HCT116 (cell line): ENCODE measurements at regions not wholly inside any gene's neighbourhood (a gene's known extent, or its start where the extent isn't known, plus 50 kb on each side); places are given as distances from the start of the nearest gene placed in this dataset.

ENCODE experiments used
- ATAC-seq: fragments of 200-7000 bp; cut with Tn5 transposase; 2 replicates; pipeline ENCODE4 v1.9.1; 2020; ENCODE audit warnings: mild to moderate bottlenecking, moderate library complexity
- BruUV-seq: library from RNA; stranded (reverse); fragments of 400-500 nt; replicated peaks from 2 replicates; lab custom pipeline; 2021; lab: Mats Ljungman, UMichigan
- CTCF ChIA-PET: fragments of 300-600 bp; sonication (Branson Sonifier 250); formaldehyde crosslinking; loops from one replicate; lab custom pipeline; 2021; ENCODE audit warnings: antibody characterized with exemption; lab: Charles Lee
- POLR2A ChIA-PET: fragments of 300-600, 350-600 bp; sonication (Branson Sonifier 250); formaldehyde crosslinking; loops from one replicate; lab custom pipeline; 2021; ENCODE audit warnings: antibody characterized with exemption; lab: Charles Lee
- RAD21 ChIA-PET, 2 experiments: fragments of 300-600 bp; sonication (Branson Sonifier 250); formaldehyde crosslinking; loops; one replicate each; lab custom pipeline; 2023; ENCODE audit warnings: low total read pairs in 2 of 2; ENCODE audit not compliant: uncharacterized antibody in 2 of 2, unreplicated experiment in 2 of 2, low non-redundant PET in 1 of 2; lab: Charles Lee
- DNase-seq: peaks from one replicate; pipeline ENCODE4 v3.0.0-alpha.2; 2010; ENCODE audit warnings: low read depth, low spot score
- H2AFZ ChIP-seq: fragments of 200-600 bp; shearing (Covaris generic), sonication (generic); 2 replicates; pipeline ENCODE4 v1.6.1; 2017; ENCODE audit warnings: low read depth, mixed run types, mixed read lengths, antibody characterized with exemption, low read length; ENCODE audit not compliant: poor library complexity, severe bottlenecking
- H3K27ac ChIP-seq: 2 replicates; pipeline ENCODE4 v1.5.1; 2012; ENCODE audit warnings: low read depth, low read length
- H3K27me3 ChIP-seq: fragments of 200-600 bp; sonication (generic); 2 replicates; pipeline ENCODE4 v1.6.1; 2016; ENCODE audit warnings: mixed run types, low read length, mixed read lengths; ENCODE audit not compliant: insufficient read depth
- H3K36me3 ChIP-seq, 2 experiments: fragments of 200-500 bp in 1 of 2; fragments of 200-600 bp in 1 of 2; sonication (Bioruptor generic) in 1 of 2; sonication (generic) in 1 of 2; 2 replicates each; pipeline versions ENCODE4 v1.5.1 to v1.6.1; 2014 to 2016; ENCODE audit warnings: low read length in 2 of 2, inconsistent platforms in 1 of 2, mixed read lengths in 1 of 2, mixed run types in 1 of 2; ENCODE audit not compliant: insufficient read depth in 2 of 2, control insufficient read depth in 1 of 2
- H3K4me1 ChIP-seq, 2 experiments: fragments of 200-600 bp in 1 of 2; sonication (generic) in 1 of 2; 2 replicates each; pipeline versions ENCODE4 v1.5.1 to v1.6.1; 2012 to 2017; ENCODE audit warnings: low read length in 2 of 2, inconsistent platforms in 1 of 2, mild to moderate bottlenecking in 1 of 2, mixed read lengths in 1 of 2, mixed run types in 1 of 2, moderate library complexity in 1 of 2; ENCODE audit not compliant: insufficient read depth in 2 of 2, control insufficient read depth in 1 of 2
- H3K4me2 ChIP-seq: fragments of 200-600 bp; sonication (generic); 2 replicates; pipeline ENCODE4 v1.6.1; 2017; ENCODE audit warnings: mixed run types, low read length, mixed read lengths
- H3K4me3 ChIP-seq, 2 experiments: fragments of 200-600 bp in 1 of 2; sonication (generic) in 1 of 2; replicated peaks in 1 of 2; 2 replicates each; pipeline ENCODE4 v1.5.1; 2011 to 2016; ENCODE audit warnings: low read length in 2 of 2, control low read depth in 1 of 2, low read depth in 1 of 2, mild to moderate bottlenecking in 1 of 2, mixed read lengths in 1 of 2, mixed run types in 1 of 2
- H3K79me2 ChIP-seq: fragments of 200-600 bp; sonication (generic); 2 replicates; pipeline ENCODE4 v1.6.1; 2017; ENCODE audit warnings: mild to moderate bottlenecking, mixed run types, low read length, moderate library complexity, mixed read lengths; ENCODE audit not compliant: insufficient read depth
- H3K9ac ChIP-seq: fragments of 200-600 bp; sonication (generic); 2 replicates; pipeline ENCODE4 v1.6.1; 2016; ENCODE audit warnings: low read length, mixed read lengths
- H3K9me2 ChIP-seq: fragments of 200-600 bp; sonication (generic), shearing (Covaris generic); 2 replicates; pipeline ENCODE4 v1.6.1; 2017; ENCODE audit warnings: mixed run types, mild to moderate bottlenecking, moderate library complexity; ENCODE audit not compliant: insufficient read depth
- H3K9me3 ChIP-seq, 2 experiments: fragments of 200-500 bp in 1 of 2; fragments of 200-600 bp in 1 of 2; sonication (Bioruptor generic) in 1 of 2; sonication (generic) in 1 of 2; 2 replicates each; pipeline ENCODE4 v1.6.1; 2014 to 2017; ENCODE audit warnings: low read length in 2 of 2, mixed read lengths in 2 of 2, inconsistent platforms in 1 of 2, low read depth in 1 of 2, mild to moderate bottlenecking in 1 of 2, mixed run types in 1 of 2, moderate library complexity in 1 of 2; ENCODE audit not compliant: control insufficient read depth in 1 of 2, insufficient read depth in 1 of 2
- H4K20me1 ChIP-seq: fragments of 200-600 bp; sonication (generic), shearing (Covaris generic); 2 replicates; pipeline ENCODE4 v1.6.1; 2017; ENCODE audit warnings: mixed run types, mild to moderate bottlenecking, moderate library complexity; ENCODE audit not compliant: insufficient read depth
- CEBPB ChIP-seq: IDR thresholded peaks from 2 replicates; pipeline ENCODE4 v1.6.1; 2012; ENCODE audit warnings: low read depth
- EGR1 ChIP-seq: IDR thresholded peaks from 2 replicates; pipeline ENCODE4 v1.6.1; 2012; ENCODE audit warnings: low read depth
- EZH2 ChIP-seq: fragments of 200-600 bp; sonication (generic); IDR thresholded peaks from 2 replicates; pipeline ENCODE4 v1.6.1; 2017; ENCODE audit warnings: antibody characterized with exemption, mixed run types
- EZH2phosphoT487 ChIP-seq: fragments of 200-600 bp; IDR thresholded peaks from 2 replicates; pipeline ENCODE4 v1.6.1; 2018; ENCODE audit warnings: antibody characterized with exemption, borderline replicate concordance
- FOSL1 ChIP-seq: IDR thresholded peaks from 2 replicates; pipeline ENCODE4 v1.6.1; 2012; ENCODE audit warnings: low read depth
- JUND ChIP-seq: IDR thresholded peaks from 2 replicates; pipeline ENCODE4 v1.6.1; 2012
- POLR2A ChIP-seq: IDR thresholded peaks from 2 replicates; pipeline ENCODE4 v1.7.0; 2011; ENCODE audit warnings: borderline replicate concordance; ENCODE audit not compliant: insufficient read depth, insufficient read length; ENCODE audit errors: extremely low read depth
- POLR2AphosphoS5 ChIP-seq: IDR thresholded peaks from 2 replicates; pipeline ENCODE4 v1.6.1; 2011; ENCODE audit warnings: mild to moderate bottlenecking, low read depth, low read length, moderate library complexity
- RAD21 ChIP-seq: IDR thresholded peaks from 2 replicates; pipeline ENCODE4 v1.6.1; 2012; ENCODE audit warnings: low read depth, mild to moderate bottlenecking
- SIN3A ChIP-seq: IDR thresholded peaks from 2 replicates; pipeline ENCODE4 v1.6.1; 2012; ENCODE audit warnings: low read depth
- SP1 ChIP-seq: IDR thresholded peaks from 2 replicates; pipeline ENCODE4 v1.6.1; 2012; ENCODE audit warnings: low read depth
- TCF7L2 ChIP-seq: IDR thresholded peaks from 2 replicates; pipeline ENCODE4 v1.7.0; 2011; ENCODE audit warnings: borderline replicate concordance, inconsistent platforms; ENCODE audit not compliant: insufficient read depth, insufficient read length; ENCODE audit errors: extremely low read depth
- YY1 ChIP-seq: IDR thresholded peaks from 2 replicates; pipeline ENCODE4 v1.6.1; 2011; ENCODE audit warnings: low read length, low read depth, moderate library complexity, mild to moderate bottlenecking; ENCODE audit not compliant: insufficient replicate concordance; ENCODE audit errors: extremely low read depth
- ZFX ChIP-seq: fragments of 450-650 bp; IDR thresholded peaks from 2 replicates; pipeline ENCODE4 v1.6.1; 2017
- intact Hi-C: fragments of 100-400 bp; cut with micrococcal nuclease; formaldehyde crosslinking; loops from 2 replicates; pipeline ENCODE4 v1.10.0; 2022
- TF ChIP-seq, protein P1 (sequence below): IDR thresholded peaks from 2 replicates; pipeline ENCODE4 v1.6.1; 2012; ENCODE audit warnings: low read depth
- TF ChIP-seq, protein P2 (sequence below): IDR thresholded peaks from 2 replicates; pipeline ENCODE4 v1.6.1; 2012
- TF ChIP-seq, protein P3 (sequence below): IDR thresholded peaks from 2 replicates; pipeline ENCODE4 v1.6.1; 2012

DNA sequence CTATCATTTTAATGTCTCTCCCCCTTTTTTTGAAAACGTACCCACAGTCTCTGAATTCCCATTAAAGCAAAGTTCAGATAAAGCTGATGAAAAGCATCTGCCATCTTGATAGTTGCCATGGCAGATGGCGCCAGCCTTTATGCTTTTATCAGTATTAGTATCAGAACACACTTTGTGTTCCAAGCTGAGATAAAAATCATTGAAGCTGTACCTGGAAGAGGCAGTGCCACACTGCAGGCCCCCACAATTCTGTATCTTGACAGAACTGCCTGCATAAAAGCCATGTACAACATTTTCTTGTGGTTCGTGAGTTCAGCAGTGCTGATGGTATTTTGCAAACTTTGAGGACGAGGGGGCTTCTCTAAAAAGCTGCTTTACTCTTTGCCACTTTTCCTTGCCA lies 311.7 kb downstream of the SATB1 start:
- ChIA-PET RAD21 (no interaction called here), POLR2A (no interaction called here), CTCF (no interaction called here)
- Histone ChIP-seq H3K4me3 (no peak overlapping the region), H3K9me2 (no peaks in the 10 kb centered on the region), H4K20me1 (no peaks in the 10 kb centered on the region), H3K27me3 (no peaks in the 10 kb centered on the region), H3K79me2 (no peaks in the 10 kb centered on the region; the same call in 1 of the 2 replicates), H2AFZ (no peak overlapping the region), H3K4me2 (no peak overlapping the region), H3K27ac (no peak overlapping the region), H3K9ac (no peak overlapping the region), H3K36me3 (no peaks in the 10 kb centered on the region), H3K4me1 (peaks cover 13 to 34% of the 10 kb centered on the region in 2 experiments; a peak in 3 of 4 replicates), H3K9me3 (no peaks in the 10 kb centered on the region)
- DNase-seq (no peak), ATAC-seq (no peak)
- BruUV-seq, result no TSS peak
- intact Hi-C loops, result no loop called here
- TF ChIP-seq JUND, result no peak

DNA sequence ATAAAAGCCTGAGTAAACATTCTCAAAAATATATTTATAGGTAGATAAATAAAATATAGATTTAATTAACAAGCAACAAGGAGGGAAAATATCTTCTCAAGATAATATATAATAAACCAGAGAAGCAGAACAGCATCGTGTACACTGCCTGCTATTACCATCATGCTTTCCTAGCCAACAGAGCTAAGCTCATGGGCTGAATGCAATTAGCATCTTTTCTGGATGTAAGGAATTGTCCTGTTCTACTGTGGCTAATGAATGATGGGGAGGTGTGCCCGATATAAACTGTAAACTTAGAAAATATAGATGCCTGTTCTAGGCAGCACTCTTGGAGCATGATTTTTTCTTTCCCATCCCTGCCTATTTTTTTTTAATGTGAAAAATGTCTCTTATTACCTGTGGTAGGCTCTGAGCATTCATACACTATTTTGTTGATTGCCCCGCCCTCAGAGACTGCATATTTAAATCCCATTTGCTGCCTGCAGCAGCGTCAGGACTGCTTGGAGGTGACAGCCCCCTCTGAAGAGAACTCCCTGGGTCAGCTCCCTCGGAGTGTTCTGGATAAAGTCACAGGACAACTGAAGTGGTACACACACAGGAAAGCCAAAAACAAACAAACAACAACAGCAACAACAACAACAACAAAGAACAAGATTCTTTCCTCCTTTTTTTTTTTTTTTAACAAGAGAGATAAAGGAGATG lies 312.3 kb downstream of the SATB1 start:
- CTCF ChIA-PET, result no interaction called here
- H3K9me2 ChIP-seq, result no peaks in the 10 kb centered on the region
- H2AFZ ChIP-seq, result no peak overlapping the region
- no peak overlapping the region for H3K4me2 ChIP-seq
- H3K4me3 ChIP-seq, result no peak overlapping the region
- POLR2A ChIA-PET, result interaction anchor here (1.1 kb wide), 1 partner anchor 13 kb away, joined by 3 read pairs; no protein-coding TSS in a partner anchor
- H3K9me3 ChIP-seq, result no peaks in the 10 kb centered on the region
- BruUV-seq, result no TSS peak
- no peak for ATAC-seq
- H3K27ac ChIP-seq, result no peak overlapping the region
- TF ChIP-seq SP1, result no peak
- no peak for TF ChIP-seq POLR2AphosphoS5
- TF ChIP-seq YY1, result no peak
- no peak for TF ChIP-seq SIN3A
- no peak for TF ChIP-seq EZH2phosphoT487
- no peak for TF ChIP-seq TCF7L2
- no peak for TF ChIP-seq FOSL1
- TF ChIP-seq POLR2A, result no peak
- no peak for TF ChIP-seq EGR1
- TF ChIP-seq RAD21, result no peak
- TF ChIP-seq, protein P1, sequence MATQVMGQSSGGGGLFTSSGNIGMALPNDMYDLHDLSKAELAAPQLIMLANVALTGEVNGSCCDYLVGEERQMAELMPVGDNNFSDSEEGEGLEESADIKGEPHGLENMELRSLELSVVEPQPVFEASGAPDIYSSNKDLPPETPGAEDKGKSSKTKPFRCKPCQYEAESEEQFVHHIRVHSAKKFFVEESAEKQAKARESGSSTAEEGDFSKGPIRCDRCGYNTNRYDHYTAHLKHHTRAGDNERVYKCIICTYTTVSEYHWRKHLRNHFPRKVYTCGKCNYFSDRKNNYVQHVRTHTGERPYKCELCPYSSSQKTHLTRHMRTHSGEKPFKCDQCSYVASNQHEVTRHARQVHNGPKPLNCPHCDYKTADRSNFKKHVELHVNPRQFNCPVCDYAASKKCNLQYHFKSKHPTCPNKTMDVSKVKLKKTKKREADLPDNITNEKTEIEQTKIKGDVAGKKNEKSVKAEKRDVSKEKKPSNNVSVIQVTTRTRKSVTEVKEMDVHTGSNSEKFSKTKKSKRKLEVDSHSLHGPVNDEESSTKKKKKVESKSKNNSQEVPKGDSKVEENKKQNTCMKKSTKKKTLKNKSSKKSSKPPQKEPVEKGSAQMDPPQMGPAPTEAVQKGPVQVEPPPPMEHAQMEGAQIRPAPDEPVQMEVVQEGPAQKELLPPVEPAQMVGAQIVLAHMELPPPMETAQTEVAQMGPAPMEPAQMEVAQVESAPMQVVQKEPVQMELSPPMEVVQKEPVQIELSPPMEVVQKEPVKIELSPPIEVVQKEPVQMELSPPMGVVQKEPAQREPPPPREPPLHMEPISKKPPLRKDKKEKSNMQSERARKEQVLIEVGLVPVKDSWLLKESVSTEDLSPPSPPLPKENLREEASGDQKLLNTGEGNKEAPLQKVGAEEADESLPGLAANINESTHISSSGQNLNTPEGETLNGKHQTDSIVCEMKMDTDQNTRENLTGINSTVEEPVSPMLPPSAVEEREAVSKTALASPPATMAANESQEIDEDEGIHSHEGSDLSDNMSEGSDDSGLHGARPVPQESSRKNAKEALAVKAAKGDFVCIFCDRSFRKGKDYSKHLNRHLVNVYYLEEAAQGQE, result no peak
- TF ChIP-seq, protein P2, sequence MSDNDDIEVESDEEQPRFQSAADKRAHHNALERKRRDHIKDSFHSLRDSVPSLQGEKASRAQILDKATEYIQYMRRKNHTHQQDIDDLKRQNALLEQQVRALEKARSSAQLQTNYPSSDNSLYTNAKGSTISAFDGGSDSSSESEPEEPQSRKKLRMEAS, result no peak
- TF ChIP-seq CEBPB, result no peak
- TF ChIP-seq, protein P3, sequence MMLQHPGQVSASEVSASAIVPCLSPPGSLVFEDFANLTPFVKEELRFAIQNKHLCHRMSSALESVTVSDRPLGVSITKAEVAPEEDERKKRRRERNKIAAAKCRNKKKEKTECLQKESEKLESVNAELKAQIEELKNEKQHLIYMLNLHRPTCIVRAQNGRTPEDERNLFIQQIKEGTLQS, result no peak
- no peak for TF ChIP-seq ZFX
- TF ChIP-seq EZH2, result no peak
- intact Hi-C loops, result no loop called here
- H3K27me3 ChIP-seq, result no peaks in the 10 kb centered on the region
- no peak for DNase-seq
- H3K36me3 ChIP-seq, result no peaks in the 10 kb centered on the region
- no peaks in the 10 kb centered on the region; the same call in 1 of the 2 replicates for H3K79me2 ChIP-seq
- peaks cover 13 to 33% of the 10 kb centered on the region in 2 experiments; a peak in 3 of 4 replicates for H3K4me1 ChIP-seq
- no peak overlapping the region for H3K9ac ChIP-seq
- no peaks in the 10 kb centered on the region for H4K20me1 ChIP-seq
- RAD21 ChIA-PET, result no interaction called here
